ENCODE measurements at regions not wholly inside any gene's neighbourhood (a gene's known extent, or its start where the extent isn't known, plus 50 kb on each side); places are given as distances from the start of the nearest gene placed in this dataset.
"Not testable (repeated sequence)": the region's sequence is repeated elsewhere in the genome, so short reads cannot be mapped to it uniquely, and the experiment has no call there.

DNA sequence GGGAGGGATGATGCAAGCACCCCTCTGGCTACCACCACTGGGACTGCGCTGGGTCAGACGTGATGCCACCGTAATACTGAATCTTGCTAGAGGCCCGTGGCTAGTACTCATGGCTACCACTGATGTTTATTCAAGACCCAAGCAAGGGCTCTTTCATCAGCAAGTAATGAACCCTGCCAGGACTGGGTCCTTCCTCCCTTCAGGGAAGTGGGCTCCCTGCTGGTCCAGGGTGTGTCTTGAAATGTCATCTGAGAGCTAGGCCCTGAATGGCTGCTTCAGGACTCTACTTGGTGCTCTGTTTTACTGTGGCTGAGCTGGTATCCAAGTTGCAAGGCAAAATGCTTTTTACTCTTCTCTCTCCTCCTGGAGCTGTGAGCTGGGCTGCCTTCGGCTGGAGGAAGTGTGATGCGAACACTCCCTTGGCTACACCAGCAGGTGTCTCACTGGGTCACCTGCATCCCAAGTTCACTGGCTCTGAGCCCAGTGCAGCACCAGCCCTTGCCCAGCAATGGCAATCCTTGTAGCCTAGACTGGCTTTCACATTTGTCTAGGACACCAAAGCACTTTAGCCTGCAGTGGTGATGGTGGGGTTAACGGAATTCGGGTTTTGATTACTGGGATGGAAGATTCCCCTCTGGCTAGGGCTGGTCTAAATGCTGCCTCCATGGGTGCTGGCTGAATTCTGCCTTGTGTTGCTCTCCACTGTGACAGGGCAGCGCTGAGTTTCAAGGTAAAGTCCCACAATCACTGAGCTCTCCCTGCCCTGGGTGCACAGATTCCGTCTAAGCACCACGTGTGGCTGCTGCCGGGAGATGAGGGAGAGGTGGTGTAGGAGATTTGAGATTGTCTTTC lies 98.6 kb downstream of the USP22 start (continued):
- TF ChIP-seq, protein P1, sequence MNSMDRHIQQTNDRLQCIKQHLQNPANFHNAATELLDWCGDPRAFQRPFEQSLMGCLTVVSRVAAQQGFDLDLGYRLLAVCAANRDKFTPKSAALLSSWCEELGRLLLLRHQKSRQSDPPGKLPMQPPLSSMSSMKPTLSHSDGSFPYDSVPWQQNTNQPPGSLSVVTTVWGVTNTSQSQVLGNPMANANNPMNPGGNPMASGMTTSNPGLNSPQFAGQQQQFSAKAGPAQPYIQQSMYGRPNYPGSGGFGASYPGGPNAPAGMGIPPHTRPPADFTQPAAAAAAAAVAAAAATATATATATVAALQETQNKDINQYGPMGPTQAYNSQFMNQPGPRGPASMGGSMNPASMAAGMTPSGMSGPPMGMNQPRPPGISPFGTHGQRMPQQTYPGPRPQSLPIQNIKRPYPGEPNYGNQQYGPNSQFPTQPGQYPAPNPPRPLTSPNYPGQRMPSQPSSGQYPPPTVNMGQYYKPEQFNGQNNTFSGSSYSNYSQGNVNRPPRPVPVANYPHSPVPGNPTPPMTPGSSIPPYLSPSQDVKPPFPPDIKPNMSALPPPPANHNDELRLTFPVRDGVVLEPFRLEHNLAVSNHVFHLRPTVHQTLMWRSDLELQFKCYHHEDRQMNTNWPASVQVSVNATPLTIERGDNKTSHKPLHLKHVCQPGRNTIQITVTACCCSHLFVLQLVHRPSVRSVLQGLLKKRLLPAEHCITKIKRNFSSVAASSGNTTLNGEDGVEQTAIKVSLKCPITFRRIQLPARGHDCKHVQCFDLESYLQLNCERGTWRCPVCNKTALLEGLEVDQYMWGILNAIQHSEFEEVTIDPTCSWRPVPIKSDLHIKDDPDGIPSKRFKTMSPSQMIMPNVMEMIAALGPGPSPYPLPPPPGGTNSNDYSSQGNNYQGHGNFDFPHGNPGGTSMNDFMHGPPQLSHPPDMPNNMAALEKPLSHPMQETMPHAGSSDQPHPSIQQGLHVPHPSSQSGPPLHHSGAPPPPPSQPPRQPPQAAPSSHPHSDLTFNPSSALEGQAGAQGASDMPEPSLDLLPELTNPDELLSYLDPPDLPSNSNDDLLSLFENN (IDR thresholded peaks at IDR 0.05; ENCODE audit: low read depth in 2 of 2, low read length in 2 of 2) = no peak
- TF ChIP-seq NFIC (IDR thresholded peaks at IDR 0.05) (peak; percentile 71), SMARCC2 (IDR thresholded peaks at IDR 0.05; ENCODE audit: low read depth) (no peak)

DNA sequence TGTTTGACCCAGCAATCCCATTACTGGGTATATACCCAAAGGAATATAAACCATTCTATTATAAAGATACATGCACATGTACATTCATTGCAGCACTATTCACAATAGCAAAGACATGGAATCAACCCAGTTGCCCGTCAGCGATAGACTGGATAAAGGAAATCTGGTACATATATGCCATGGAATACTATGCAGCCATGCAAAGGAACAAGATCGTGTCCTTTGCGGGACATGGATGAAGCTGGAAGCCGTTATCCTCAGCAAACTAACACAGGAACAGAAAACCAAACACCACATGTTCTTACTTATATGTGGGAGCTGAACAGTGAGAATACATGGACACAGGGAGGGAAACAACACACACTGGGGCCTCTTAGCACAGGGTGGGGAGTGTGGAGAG lies 95.1 kb downstream of the USP22 start:
- H3K9ac ChIP-seq (ENCODE audit: insufficient read depth in 1 of 2, low read depth in 2 of 2, low read length in 2 of 2); H3K4me2 ChIP-seq (ENCODE audit: insufficient read depth, low read length); FAIRE-seq; H3K79me2 ChIP-seq (ENCODE audit: control insufficient read depth, insufficient read depth, low read length); H3K9me3 ChIP-seq (replicated peaks; ENCODE audit: control insufficient read depth, insufficient read depth, low read depth, low read length); ATAC-seq; H3K4me3 ChIP-seq; intact Hi-C loops (cut with micrococcal nuclease); CTCF ChIA-PET (ENCODE audit: low intra/inter-chr PET ratio); DNase-seq (ENCODE audit: extremely low read depth in 1 of 4, low spot score in 3 of 4); BruUV-seq (replicated peaks); H3K4me1 ChIP-seq (replicated peaks in 1 of 2; ENCODE audit: control insufficient read depth in 2 of 2, insufficient read depth in 2 of 2, low read length in 2 of 2); H3K9me1 ChIP-seq (ENCODE audit: control insufficient read depth, insufficient read depth, low read length); H3K36me3 ChIP-seq (ENCODE audit: control insufficient read depth, insufficient read depth, low read length); H3K27ac ChIP-seq (ENCODE audit: extremely low read depth, low read depth, low read length); in situ Hi-C loops (cut with MboI); H4K20me1 ChIP-seq (replicated peaks; ENCODE audit: control insufficient read depth, insufficient read depth, low read length); H2AFZ ChIP-seq (ENCODE audit: low read depth, low read length); H3K27me3 ChIP-seq (ENCODE audit: control insufficient read depth in 2 of 2, insufficient read depth in 2 of 2, low read length in 2 of 2): not testable (repeated sequence)
- TF ChIP-seq ZNF146 (CRISPR knock-in tag; IDR thresholded peaks at IDR 0.05; ENCODE audit: unreplicated experiment) = peak; percentile 60
- POLR2A ChIA-PET = interaction anchor here (0.6 kb wide), 1 partner anchor 108 kb away, joined by 4 read pairs; no protein-coding TSS in a partner anchor
- WGBS (ENCODE audit: insufficient coverage, low coverage, missing lambda C conversion rate) = 41% methylated on average over 5 of the region's 5 CpGs
